ENCODE measurements at regions not wholly inside any gene's neighbourhood (a gene's known extent, or its start where the extent isn't known, plus 50 kb on each side); places are given as distances from the start of the nearest gene placed in this dataset.

GRCh38 chr13:47294691-47295090 is 397.8 kb upstream of the HTR2A start:
- H3K4me3 ChIP-seq = no peak overlapping the region
- H3K4me1 ChIP-seq = no peaks in the 10 kb centered on the region
- no peak for DNase-seq
- H3K27me3 ChIP-seq = no peaks in the 10 kb centered on the region
- TF ChIP-seq, protein P1, sequence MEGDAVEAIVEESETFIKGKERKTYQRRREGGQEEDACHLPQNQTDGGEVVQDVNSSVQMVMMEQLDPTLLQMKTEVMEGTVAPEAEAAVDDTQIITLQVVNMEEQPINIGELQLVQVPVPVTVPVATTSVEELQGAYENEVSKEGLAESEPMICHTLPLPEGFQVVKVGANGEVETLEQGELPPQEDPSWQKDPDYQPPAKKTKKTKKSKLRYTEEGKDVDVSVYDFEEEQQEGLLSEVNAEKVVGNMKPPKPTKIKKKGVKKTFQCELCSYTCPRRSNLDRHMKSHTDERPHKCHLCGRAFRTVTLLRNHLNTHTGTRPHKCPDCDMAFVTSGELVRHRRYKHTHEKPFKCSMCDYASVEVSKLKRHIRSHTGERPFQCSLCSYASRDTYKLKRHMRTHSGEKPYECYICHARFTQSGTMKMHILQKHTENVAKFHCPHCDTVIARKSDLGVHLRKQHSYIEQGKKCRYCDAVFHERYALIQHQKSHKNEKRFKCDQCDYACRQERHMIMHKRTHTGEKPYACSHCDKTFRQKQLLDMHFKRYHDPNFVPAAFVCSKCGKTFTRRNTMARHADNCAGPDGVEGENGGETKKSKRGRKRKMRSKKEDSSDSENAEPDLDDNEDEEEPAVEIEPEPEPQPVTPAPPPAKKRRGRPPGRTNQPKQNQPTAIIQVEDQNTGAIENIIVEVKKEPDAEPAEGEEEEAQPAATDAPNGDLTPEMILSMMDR (IDR thresholded peaks at IDR 0.05) = no peak
- TF ChIP-seq POLR2A (IDR thresholded peaks at IDR 0.05) = no peak
- no peaks in the 10 kb centered on the region for H3K36me3 ChIP-seq
- intact Hi-C loops (cut with DNase I; ENCODE audit: low total_unique reads) = no loop called here
- no peaks in the 10 kb centered on the region for H3K9me3 ChIP-seq
- H3K27ac ChIP-seq = no peak overlapping the region

GRCh38 chr13:47291107-47291656 is 394.3 kb upstream of the HTR2A start:
- intact Hi-C loops (cut with DNase I; ENCODE audit: low total_unique reads) = no loop called here
- Histone ChIP-seq H3K9me3 (no peaks in the 10 kb centered on the region), H3K36me3 (no peaks in the 10 kb centered on the region), H3K4me3 (no peak overlapping the region), H3K27ac (no peak overlapping the region), H3K4me1 (no peaks in the 10 kb centered on the region), H3K27me3 (no peaks in the 10 kb centered on the region)
- DNase-seq = no peak
- TF ChIP-seq, protein P1 (IDR thresholded peaks at IDR 0.05) = no peak
- no peak for TF ChIP-seq POLR2A (IDR thresholded peaks at IDR 0.05)

GRCh38 chr13:47289567-47289966 is 392.7 kb upstream of the HTR2A start:
- DNase-seq = no peak
- no peak overlapping the region for H3K27ac ChIP-seq
- H3K4me1 ChIP-seq = no peaks in the 10 kb centered on the region
- H3K4me3 ChIP-seq = no peak overlapping the region
- intact Hi-C loops (cut with DNase I; ENCODE audit: low total_unique reads) = no loop called here
- no peaks in the 10 kb centered on the region for H3K36me3 ChIP-seq
- no peak for TF ChIP-seq POLR2A (IDR thresholded peaks at IDR 0.05)
- TF ChIP-seq, protein P1 (IDR thresholded peaks at IDR 0.05) = no peak
- H3K27me3 ChIP-seq = no peaks in the 10 kb centered on the region
- H3K9me3 ChIP-seq = no peaks in the 10 kb centered on the region

- Histone ChIP-seq H3K4me3 (no peak overlapping the region), H3K27me3 (no peaks in the 10 kb centered on the region), H3K4me1 (no peaks in the 10 kb centered on the region), H3K27ac (no peak overlapping the region), H3K36me3 (no peaks in the 10 kb centered on the region), H3K9me3 (no peaks in the 10 kb centered on the region)
- DNase-seq = no peak
- intact Hi-C loops (cut with DNase I; ENCODE audit: low total_unique reads) = no loop called here
- TF ChIP-seq, protein P1 (IDR thresholded peaks at IDR 0.05) = no peak
- TF ChIP-seq POLR2A (IDR thresholded peaks at IDR 0.05) = no peak
Observed at GRCh38 chr13:47288546-47288945, 391.7 kb upstream of the HTR2A start.

GRCh38 chr13:47287291-47287751 is 390.5 kb upstream of the HTR2A start:
- Histone ChIP-seq H3K27ac (no peak overlapping the region), H3K4me1 (no peaks in the 10 kb centered on the region), H3K27me3 (no peaks in the 10 kb centered on the region), H3K9me3 (no peaks in the 10 kb centered on the region), H3K36me3 (no peaks in the 10 kb centered on the region), H3K4me3 (no peak overlapping the region)
- TF ChIP-seq, protein P1 (IDR thresholded peaks at IDR 0.05) = no peak
- no peak for TF ChIP-seq POLR2A (IDR thresholded peaks at IDR 0.05)
- no peak for DNase-seq
- intact Hi-C loops (cut with DNase I; ENCODE audit: low total_unique reads) = no loop called here
